ENCODE measurements at regions not wholly inside any gene's neighbourhood (a gene's known extent, or its start where the extent isn't known, plus 50 kb on each side); places are given as distances from the start of the nearest gene placed in this dataset.

DNA sequence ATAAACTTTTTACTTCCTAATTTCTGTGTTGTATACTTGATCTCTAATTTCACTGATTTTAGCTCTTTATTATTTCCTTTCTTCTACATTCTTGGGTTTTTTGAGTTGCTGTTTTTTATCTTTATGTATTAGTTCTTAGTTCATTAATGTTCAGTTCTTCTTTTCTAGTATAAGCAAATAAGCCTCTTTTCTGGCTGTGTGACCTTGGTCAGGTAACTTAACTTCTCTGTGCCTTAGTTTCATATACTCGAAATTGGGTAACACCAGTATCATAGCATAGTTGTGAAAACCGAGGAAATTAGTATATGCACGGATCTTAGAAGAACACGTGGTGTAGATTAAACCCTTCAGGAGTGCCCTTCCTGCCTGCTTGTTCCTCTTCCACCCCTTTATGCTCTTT lies 130.2 kb upstream of the C1QTNF9B start:
- no peak overlapping the region for H3K4me3 Mint-ChIP-seq (ENCODE audit: unreplicated experiment)

GRCh38 chr13:24032252-24032651 lies 128.3 kb upstream of the SPATA13 start:
- Mint-ChIP-seq H3K9me3 (ENCODE audit: unreplicated experiment) (no peaks in the 10 kb centered on the region), H3K4me1 (ENCODE audit: insufficient read depth, unreplicated experiment) (peaks cover 5% of the 10 kb centered on the region), H3K27me3 (ENCODE audit: insufficient read depth, unreplicated experiment) (peaks cover 28% of the 10 kb centered on the region), H3K4me3 (ENCODE audit: unreplicated experiment) (no peak overlapping the region), H3K36me3 (ENCODE audit: insufficient read depth, unreplicated experiment) (no peaks in the 10 kb centered on the region), H3K27ac (ENCODE audit: low read depth, unreplicated experiment) (no peak overlapping the region)
- POLR2A ChIA-PET = interaction anchor here (0.7 kb wide), 1 partner anchor 16 kb away, joined by 3 read pairs; no protein-coding TSS in a partner anchor
- no TSS peak for BruUV-seq (replicated peaks)
- DNase-seq (ENCODE audit: unreplicated experiment) = no peak
- TF ChIP-seq CTCF (IDR thresholded peaks at IDR 0.05; ENCODE audit: unreplicated experiment) = no peak
- intact Hi-C loops (cut with micrococcal nuclease) = no loop called here
- CTCF ChIA-PET = interaction anchor here (0.9 to 1.8 kb wide), 3 partner anchors 11 to 196 kb away, joined by 3 to 5 read pairs (median 4); no protein-coding TSS in a partner anchor

More for the DNA sequence above, 130.2 kb upstream of the C1QTNF9B start:
- H3K36me3 Mint-ChIP-seq (ENCODE audit: insufficient read depth, unreplicated experiment) = no peaks in the 10 kb centered on the region
- TF ChIP-seq CTCF (IDR thresholded peaks at IDR 0.05; ENCODE audit: unreplicated experiment) = no peak
- intact Hi-C loops (cut with micrococcal nuclease) = no loop called here
- H3K4me1 Mint-ChIP-seq (ENCODE audit: insufficient read depth, unreplicated experiment) = peaks cover 5% of the 10 kb centered on the region
- POLR2A ChIA-PET = no interaction called here
- BruUV-seq (replicated peaks) = no TSS peak
- no peaks in the 10 kb centered on the region for H3K9me3 Mint-ChIP-seq (ENCODE audit: unreplicated experiment)
- no peak overlapping the region for H3K27ac Mint-ChIP-seq (ENCODE audit: low read depth, unreplicated experiment)
- CTCF ChIA-PET = interaction anchor here (0.9 to 1.5 kb wide), 4 partner anchors 8 to 192 kb away, joined by 5 to 6 read pairs (median 6); no protein-coding TSS in a partner anchor
- peaks cover 26% of the 10 kb centered on the region for H3K27me3 Mint-ChIP-seq (ENCODE audit: insufficient read depth, unreplicated experiment)
- DNase-seq (ENCODE audit: unreplicated experiment) = no peak

DNA sequence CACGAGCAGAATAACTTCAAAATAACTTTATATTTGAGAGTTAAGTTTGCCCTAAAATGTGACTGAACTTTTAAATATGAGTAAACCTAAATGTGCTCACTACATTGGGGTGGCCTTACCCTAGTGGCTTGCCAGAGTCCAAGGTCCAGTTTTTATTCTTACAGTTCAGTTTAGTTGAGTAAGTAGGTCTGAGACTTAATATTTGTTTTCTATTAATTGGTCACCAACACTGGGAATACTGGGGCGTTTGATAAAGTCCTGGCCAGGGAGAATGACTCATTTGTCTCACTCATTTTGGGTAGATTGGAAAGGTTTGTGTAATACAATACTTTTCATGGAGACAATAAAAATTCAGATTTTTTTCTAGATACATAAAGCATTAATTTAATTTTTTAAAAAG lies 127.8 kb upstream of the SPATA13 start:
- no TSS peak for BruUV-seq (replicated peaks)
- Mint-ChIP-seq H3K36me3 (ENCODE audit: insufficient read depth, unreplicated experiment) (no peaks in the 10 kb centered on the region), H3K27ac (ENCODE audit: low read depth, unreplicated experiment) (no peak overlapping the region), H3K4me1 (ENCODE audit: insufficient read depth, unreplicated experiment) (peaks cover 5% of the 10 kb centered on the region), H3K27me3 (ENCODE audit: insufficient read depth, unreplicated experiment) (peaks cover 28% of the 10 kb centered on the region), H3K9me3 (ENCODE audit: unreplicated experiment) (no peaks in the 10 kb centered on the region), H3K4me3 (ENCODE audit: unreplicated experiment) (no peak overlapping the region)
- no peak for DNase-seq (ENCODE audit: unreplicated experiment)
- intact Hi-C loops (cut with micrococcal nuclease) = no loop called here
- POLR2A ChIA-PET = interaction anchor here (0.7 kb wide), 1 partner anchor 17 kb away, joined by 3 read pairs; no protein-coding TSS in a partner anchor
- no peak for TF ChIP-seq CTCF (IDR thresholded peaks at IDR 0.05; ENCODE audit: unreplicated experiment)
- CTCF ChIA-PET = no interaction called here

- CTCF ChIA-PET = interaction anchor here (0.6 to 1.4 kb wide), 3 partner anchors 12 to 19 kb away, joined by 3 to 4 read pairs (median 4); no protein-coding TSS in a partner anchor
These were observed 126.8 kb upstream of the SPATA13 start for GRCh38 chr13:24033527-24034302.

More at GRCh38 chr13:24033527-24034302, 126.8 kb upstream of the SPATA13 start:
- Mint-ChIP-seq H3K27ac (ENCODE audit: low read depth, unreplicated experiment) (no peak overlapping the region), H3K36me3 (ENCODE audit: insufficient read depth, unreplicated experiment) (no peaks in the 10 kb centered on the region), H3K27me3 (ENCODE audit: insufficient read depth, unreplicated experiment) (peaks cover 28% of the 10 kb centered on the region), H3K4me1 (ENCODE audit: insufficient read depth, unreplicated experiment) (peaks cover 5% of the 10 kb centered on the region), H3K4me3 (ENCODE audit: unreplicated experiment) (no peak overlapping the region), H3K9me3 (ENCODE audit: unreplicated experiment) (no peaks in the 10 kb centered on the region)
- intact Hi-C loops (cut with micrococcal nuclease) = no loop called here
- TF ChIP-seq CTCF (IDR thresholded peaks at IDR 0.05; ENCODE audit: unreplicated experiment) = no peak
- BruUV-seq (replicated peaks) = no TSS peak
- no peak for DNase-seq (ENCODE audit: unreplicated experiment)
- POLR2A ChIA-PET = no interaction called here

Data from MCF 10A (cell line).